ENCODE measurements at regions not wholly inside any gene's neighbourhood (a gene's known extent, or its start where the extent isn't known, plus 50 kb on each side); places are given as distances from the start of the nearest gene placed in this dataset.

DNA sequence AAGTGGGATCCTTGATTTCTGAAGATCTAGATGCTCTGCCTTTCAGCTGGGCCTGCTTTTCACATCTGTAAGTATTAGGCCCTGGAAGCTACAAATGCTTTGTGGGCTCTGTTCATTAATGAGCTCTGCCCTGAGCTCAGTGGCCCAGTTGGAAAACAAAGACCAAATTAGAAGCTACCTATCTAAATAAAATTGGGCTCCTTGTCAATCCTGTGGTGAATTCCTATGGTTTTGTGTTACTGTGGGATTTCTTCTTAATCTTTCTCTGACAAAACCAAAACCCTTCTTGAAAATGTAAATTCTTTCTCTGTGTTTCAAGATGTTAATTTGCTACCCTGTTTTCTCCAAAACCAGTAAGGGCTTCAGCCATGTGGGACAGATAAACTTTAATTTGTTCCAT is 219.0 kb upstream of the HS6ST1 start:
- no peak for DNase-seq

DNA sequence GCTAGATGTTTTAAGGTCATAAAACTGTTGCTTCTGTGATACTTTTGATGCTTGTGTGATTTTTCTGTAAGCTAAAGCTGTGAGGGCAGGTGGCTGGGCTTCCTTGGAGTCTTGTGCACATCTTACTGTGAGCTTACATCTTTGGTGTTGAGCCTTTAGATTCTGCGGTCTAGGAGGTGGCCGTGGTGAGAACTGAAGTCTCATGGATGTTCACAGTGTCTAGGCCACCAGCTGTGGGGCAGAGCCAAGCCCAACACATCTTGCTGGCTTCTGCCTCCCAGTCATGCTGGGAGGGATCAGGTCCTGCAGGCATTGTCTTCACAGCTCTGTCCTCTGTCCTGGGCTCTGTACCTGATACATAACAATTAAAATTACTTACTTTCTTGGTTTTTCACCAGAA is 219.7 kb upstream of the HS6ST1 start:
- no peak for DNase-seq

DNA sequence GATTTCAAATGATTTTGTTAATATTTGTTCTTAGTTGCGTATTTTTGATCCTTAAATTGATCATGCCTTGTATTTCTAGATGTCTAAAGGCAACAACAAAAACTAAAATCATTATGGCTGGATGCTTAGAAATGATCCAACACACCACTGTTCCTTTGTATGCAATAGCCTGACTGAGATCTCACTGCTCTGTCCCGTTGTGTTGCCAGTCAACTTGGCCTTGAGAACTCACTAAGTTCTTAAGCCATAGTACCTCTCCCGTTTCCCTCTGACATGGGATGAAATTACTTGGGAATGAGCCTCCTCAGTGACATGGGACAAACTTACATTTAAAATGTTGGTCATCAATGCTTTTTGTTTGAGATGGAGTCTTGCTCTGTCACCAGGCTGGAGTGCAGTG is 222.0 kb upstream of the HS6ST1 start:
- DNase-seq: no peak

DNA sequence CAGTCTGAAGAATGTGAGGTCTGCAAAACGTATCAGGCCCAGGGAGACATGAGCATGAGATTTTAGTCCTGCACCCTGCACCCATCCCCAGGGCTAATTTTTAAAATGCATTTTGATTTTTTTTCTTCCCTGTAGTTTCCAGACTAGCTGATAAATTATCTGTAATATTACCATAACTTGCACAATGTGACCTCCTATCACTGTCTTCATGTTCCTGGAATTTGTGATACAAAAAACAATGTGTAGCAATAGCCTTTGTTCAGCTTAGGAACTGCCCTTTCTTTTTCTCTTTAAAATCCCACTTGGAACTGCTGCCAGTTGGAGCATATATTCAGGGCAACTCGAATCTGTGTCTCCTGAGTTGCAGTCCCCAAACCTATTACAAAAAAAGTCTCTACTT is 222.8 kb upstream of the HS6ST1 start:
- no peak for DNase-seq

GRCh38 chr2:128543036-128543435 is 224.4 kb upstream of the HS6ST1 start:
- DNase-seq: no peak

GRCh38 chr2:128543646-128544045 is 225.0 kb upstream of the HS6ST1 start:
- DNase-seq: no peak

- DNase-seq: no peak
These were observed 225.8 kb upstream of the HS6ST1 start for GRCh38 chr2:128544321-128545037.

- no peak for DNase-seq
These were observed 226.4 kb upstream of the HS6ST1 start for GRCh38 chr2:128545085-128545484.

DNA sequence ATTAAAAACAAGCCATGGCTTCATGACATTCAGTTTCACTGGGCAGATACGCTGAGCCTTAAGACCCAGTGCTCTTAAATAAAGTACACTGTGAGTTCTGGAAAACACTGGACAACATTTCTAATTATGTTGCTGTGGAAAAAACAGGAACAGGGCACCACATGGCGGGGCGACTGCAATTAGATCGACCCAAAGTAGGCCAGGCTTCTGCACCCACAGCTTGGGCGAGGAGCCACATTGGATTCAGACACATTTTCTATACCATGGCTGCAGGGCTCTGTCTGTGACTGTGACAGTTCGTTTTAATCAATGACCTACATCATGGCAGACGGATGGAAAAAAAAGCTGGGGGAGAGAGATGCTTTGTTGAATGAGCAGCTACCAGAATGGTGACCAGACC is 227.2 kb upstream of the HS6ST1 start:
- no peak for DNase-seq

DNA sequence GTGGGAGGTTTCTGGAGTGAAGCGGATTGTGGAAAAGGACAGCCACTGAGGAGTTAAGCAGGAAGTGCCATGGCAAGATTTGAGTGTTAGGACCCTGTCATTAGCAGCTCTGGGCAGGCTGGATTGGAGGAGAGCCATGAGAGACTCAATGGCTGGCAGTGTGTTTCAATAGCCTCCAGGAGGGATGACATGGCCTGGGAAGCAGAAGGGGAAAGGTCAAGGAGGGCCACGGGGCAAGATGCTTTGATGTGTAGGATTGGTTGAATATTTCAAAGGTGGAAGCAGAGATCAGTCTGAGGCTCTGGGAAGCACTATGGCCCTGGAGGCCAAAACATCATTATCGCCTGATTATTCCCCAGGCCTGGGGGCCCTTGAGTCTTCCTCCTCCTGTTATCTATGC is 229.0 kb upstream of the HS6ST1 start:
- no peak for DNase-seq

DNA sequence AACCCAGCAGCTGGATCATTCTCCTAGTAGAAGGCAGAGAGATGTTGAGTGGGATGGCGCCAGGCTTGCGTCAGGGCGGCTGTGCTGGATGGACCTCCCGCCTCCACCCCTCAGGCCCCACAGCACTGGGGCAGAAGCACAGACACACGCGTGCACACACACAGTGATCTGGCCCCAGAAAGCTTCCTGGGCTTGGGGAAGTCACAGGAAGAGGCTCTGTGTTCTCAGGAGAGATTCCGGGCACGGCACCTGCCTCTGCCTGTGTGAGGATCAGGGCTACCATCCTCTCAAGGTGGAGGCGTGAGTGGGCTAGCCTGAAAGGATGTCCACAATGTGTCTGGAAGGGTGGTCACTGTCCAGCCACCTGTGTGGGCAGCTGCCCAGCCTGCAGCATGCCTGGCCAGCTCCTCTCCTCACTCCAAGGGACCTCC is 229.8 kb upstream of the HS6ST1 start:
- DNase-seq: no peak

DNA sequence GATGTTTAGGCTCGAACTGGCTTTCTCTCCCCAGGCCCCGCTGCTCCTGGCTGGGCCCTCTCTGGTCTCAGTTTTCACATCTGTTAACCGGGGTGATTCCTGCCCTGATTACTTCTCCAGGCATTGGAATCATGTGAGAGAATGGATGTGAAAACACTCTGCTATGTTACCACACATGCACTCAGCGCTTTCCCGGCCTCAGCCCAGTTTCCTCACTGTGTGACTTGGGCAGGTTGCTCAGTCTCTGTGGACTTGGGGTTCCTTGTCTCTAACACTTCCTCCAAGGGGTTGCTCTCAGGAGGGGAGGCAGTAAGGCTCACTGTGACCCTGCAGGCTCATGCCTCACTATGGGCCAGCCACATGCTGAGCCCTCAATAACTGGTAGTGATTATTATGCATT is 230.4 kb upstream of the HS6ST1 start:
- DNase-seq: no peak

DNA sequence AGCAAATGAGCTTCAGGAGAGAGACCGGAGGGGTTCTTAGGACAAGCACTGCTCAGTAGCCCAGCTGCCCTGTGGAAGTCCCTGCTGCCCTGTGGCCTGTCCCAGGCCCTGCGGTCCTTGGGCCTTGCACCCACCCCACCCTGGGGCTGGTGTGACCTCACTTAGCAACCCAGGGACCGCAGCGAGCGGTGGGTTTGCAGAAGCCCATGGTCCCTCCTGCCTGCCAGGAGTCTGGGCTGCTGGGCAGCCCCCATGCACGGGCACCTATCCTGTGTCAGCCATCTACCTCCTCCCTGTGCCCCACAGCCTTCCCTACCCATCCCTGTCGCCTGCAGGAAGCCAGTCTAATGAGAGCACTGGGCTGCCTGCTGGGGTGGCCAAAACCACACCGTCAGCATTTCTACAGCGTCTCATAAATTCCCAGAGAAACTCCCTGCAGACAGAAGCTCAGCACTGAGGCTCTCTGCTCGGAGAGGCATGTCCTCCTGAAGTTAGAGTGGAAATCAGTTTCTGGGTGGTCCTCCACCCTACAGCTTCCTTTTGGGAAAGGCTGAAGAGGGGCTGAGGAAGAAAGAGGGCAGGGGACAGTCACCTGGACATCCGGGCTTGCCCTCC is 231.1 kb upstream of the HS6ST1 start:
- DNase-seq: peak; percentile 11

GRCh38 chr2:128550389-128550788 is 231.7 kb upstream of the HS6ST1 start:
- no peak for DNase-seq

DNA sequence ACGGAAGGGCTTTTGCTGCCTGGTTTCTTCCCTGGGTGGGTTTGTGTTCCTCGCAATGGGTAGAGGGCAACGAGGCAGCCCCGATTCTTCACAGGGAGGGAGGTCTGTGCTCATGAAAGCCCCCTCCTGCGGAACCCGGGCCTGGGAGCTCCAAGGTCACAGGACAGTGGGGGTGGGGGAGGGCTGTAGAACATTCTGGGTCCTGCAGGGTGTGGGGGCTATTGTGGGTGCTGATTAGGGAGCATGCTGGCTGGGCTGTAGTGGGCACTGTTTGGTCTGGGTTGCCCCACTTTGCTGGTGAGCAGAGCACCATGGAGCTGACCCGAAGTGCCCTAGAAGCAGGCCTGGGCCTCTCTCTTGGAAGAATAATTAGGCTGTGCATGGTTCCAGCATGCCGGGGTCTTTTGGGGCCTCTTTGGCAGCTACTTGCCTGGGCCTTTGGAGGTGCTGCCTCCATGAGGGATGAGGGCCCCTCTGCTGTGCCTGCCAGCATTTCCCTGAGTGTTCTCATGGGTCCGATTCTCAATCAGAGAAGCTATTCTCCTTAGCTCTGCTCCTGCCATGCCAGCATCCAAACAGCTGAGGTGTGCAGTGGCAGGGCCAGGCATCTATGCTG is 232.2 kb upstream of the HS6ST1 start:
- DNase-seq: no peak

GRCh38 chr2:128551435-128551834 is 232.8 kb upstream of the HS6ST1 start:
- DNase-seq: no peak

DNA sequence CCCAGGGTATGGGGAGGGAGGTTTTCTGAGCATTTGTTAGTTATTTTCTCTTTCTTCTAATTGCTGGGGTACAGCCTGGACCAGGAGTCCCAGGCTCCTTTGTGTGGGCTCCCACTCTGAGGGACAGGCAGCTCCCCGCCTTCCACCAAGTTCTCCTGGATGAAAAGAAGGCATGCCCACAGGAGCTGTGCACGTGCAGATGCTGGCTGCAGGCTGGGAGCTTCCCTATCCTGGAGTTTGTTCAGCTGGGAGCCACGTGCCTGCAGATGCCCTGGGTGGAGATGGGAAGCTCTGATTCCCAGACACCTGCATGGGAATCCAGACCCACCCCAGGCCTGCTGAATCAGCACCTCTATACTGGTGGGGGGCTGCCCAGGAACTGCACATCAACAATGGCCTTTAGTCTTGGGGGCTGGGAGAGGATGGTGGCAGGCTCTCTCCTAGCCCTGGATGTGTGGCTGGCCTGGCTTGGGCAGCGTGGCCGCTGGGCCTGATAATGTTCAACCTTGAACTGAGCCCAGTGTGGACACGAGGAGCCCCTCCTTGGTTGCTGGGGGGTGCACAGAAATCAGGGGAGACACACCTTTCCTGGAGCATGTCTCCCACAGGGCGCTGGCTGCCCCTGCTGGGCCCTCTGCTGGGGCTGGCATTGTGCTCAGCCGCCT is 233.6 kb upstream of the HS6ST1 start:
- DNase-seq: no peak

- DNase-seq: no peak
These were observed 234.3 kb upstream of the HS6ST1 start for GRCh38 chr2:128552806-128553551.

DNA sequence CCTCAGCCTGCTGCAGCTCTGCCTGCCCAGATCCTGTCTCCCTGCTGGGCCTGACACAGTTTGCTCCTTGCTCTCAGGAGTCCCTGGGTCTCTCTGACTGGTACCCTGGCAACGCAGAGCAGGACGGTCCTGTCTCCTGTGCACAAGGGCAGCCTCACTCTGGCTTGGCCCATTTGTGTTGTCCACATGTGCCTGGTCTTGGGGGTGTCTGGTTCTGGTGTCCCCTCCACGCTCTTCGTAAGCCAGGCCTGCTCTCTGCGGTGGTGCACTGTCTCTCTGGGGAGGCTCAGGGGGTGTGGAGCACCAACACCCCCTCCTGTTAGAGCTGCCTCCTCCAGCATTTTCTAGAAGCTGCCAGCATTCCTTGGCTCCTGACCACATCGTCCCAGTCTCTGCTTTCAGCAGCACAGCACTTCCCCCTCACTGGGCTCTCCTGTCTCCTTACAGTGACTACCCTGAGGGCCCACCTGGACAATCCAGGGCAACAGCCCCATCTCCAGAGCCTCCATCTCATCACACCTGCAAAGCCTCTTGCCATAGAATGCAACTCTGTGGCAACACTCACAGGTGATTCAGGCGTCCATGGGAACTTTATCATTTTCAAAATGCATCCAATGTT is 235.6 kb upstream of the HS6ST1 start:
- DNase-seq: no peak

DNA sequence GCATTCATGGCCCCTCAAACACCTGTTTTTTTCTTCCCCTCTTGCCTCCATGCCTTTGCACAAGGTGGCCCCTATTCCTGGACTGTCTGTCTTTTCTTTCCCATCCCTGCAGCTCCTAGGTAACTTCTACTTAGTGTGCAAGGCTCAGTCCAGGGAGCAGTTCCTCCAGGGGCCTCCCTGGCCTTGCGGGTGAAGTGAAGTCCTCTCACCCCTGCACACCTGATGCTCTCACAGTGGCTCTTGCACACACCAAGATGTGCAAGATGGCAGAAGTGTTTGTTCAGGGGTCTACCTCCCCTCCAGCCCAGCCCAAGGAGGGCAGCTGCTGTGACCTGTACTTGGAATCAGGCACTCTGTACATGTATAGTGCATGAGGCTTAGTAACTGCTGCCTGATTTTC is 236.8 kb upstream of the HS6ST1 start:
- DNase-seq: no peak

- no peak for DNase-seq
These were observed 237.4 kb upstream of the HS6ST1 start for GRCh38 chr2:128556089-128556488.

GRCh38 chr2:128556633-128557032 is 238.0 kb upstream of the HS6ST1 start:
- no peak for DNase-seq

DNA sequence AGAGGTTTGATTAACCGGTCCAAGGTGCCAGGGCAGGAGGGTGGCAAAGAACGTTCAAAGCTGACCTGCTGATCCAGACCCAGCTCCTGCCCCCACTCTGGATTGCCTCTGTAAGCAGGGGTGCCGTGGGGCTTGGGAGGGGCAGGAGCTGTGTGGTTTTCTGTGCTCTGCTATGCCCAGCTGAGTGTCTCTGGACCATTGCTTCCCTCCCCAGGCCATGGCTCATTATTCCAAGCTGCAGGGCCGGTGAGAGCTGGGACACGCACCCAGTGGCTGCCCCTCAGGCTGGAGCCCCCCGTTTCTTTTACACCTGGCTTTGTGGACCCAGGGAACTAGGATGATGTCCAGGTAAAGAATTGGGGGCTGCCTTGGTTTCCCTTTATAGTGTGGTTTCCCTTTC is 238.4 kb upstream of the HS6ST1 start:
- DNase-seq: no peak
